ENCODE measurements at regions not wholly inside any gene's neighbourhood (a gene's known extent, or its start where the extent isn't known, plus 50 kb on each side); places are given as distances from the start of the nearest gene placed in this dataset.

DNA sequence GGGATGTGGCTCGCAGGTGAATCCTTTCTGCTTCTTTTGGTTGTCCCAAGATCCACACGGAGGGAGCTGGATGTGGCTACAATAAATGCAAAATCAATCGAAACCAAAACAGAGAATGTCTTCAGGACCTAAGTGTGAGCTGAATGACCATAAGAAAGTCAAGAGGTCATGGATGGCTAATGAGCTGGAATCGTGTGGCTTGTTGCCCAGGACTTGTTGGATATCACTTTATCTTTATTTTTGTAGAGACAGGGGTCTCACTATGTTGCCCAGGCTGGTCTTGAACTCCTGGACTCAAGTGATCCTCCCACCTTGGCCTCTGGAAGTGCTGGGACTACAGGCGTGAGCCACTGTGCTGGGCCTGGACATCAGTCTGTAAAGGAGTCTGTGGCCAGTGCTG, 326.8 kb upstream of the N4BP1 start:
- TF ChIP-seq SP1 (IDR thresholded peaks at IDR 0.05; ENCODE audit: low read depth): no peak
- TF ChIP-seq, protein P1, sequence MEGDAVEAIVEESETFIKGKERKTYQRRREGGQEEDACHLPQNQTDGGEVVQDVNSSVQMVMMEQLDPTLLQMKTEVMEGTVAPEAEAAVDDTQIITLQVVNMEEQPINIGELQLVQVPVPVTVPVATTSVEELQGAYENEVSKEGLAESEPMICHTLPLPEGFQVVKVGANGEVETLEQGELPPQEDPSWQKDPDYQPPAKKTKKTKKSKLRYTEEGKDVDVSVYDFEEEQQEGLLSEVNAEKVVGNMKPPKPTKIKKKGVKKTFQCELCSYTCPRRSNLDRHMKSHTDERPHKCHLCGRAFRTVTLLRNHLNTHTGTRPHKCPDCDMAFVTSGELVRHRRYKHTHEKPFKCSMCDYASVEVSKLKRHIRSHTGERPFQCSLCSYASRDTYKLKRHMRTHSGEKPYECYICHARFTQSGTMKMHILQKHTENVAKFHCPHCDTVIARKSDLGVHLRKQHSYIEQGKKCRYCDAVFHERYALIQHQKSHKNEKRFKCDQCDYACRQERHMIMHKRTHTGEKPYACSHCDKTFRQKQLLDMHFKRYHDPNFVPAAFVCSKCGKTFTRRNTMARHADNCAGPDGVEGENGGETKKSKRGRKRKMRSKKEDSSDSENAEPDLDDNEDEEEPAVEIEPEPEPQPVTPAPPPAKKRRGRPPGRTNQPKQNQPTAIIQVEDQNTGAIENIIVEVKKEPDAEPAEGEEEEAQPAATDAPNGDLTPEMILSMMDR (IDR thresholded peaks at IDR 0.05 in 2 of 3, conservative IDR thresholded peaks at IDR 0.05 in 1 of 3; ENCODE audit: borderline replicate concordance in 1 of 3, insufficient read depth in 1 of 3, low read depth in 2 of 3, low read length in 2 of 3): no peak
- no peak for TF ChIP-seq EZH2 (IDR thresholded peaks at IDR 0.05)
- no peak for TF ChIP-seq POLR2AphosphoS5 (IDR thresholded peaks at IDR 0.05; ENCODE audit: low read depth, low read length)
- no peak for TF ChIP-seq POLR2A (IDR thresholded peaks at IDR 0.05; ENCODE audit: borderline replicate concordance, extremely low read depth, insufficient read depth, insufficient read length)
- no peak for TF ChIP-seq JUND (IDR thresholded peaks at IDR 0.05)
- TF ChIP-seq ZFX (IDR thresholded peaks at IDR 0.05): no peak
- TF ChIP-seq, protein P2, sequence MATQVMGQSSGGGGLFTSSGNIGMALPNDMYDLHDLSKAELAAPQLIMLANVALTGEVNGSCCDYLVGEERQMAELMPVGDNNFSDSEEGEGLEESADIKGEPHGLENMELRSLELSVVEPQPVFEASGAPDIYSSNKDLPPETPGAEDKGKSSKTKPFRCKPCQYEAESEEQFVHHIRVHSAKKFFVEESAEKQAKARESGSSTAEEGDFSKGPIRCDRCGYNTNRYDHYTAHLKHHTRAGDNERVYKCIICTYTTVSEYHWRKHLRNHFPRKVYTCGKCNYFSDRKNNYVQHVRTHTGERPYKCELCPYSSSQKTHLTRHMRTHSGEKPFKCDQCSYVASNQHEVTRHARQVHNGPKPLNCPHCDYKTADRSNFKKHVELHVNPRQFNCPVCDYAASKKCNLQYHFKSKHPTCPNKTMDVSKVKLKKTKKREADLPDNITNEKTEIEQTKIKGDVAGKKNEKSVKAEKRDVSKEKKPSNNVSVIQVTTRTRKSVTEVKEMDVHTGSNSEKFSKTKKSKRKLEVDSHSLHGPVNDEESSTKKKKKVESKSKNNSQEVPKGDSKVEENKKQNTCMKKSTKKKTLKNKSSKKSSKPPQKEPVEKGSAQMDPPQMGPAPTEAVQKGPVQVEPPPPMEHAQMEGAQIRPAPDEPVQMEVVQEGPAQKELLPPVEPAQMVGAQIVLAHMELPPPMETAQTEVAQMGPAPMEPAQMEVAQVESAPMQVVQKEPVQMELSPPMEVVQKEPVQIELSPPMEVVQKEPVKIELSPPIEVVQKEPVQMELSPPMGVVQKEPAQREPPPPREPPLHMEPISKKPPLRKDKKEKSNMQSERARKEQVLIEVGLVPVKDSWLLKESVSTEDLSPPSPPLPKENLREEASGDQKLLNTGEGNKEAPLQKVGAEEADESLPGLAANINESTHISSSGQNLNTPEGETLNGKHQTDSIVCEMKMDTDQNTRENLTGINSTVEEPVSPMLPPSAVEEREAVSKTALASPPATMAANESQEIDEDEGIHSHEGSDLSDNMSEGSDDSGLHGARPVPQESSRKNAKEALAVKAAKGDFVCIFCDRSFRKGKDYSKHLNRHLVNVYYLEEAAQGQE (IDR thresholded peaks at IDR 0.05; ENCODE audit: low read depth): no peak
- TF ChIP-seq CEBPB (IDR thresholded peaks at IDR 0.05; ENCODE audit: low read depth): no peak
- no peak for TF ChIP-seq ZNF274 (IDR thresholded peaks at IDR 0.05; ENCODE audit: low read depth, low read length)
- TF ChIP-seq RAD21 (IDR thresholded peaks at IDR 0.05; ENCODE audit: low read depth): no peak
- TF ChIP-seq, protein P3, sequence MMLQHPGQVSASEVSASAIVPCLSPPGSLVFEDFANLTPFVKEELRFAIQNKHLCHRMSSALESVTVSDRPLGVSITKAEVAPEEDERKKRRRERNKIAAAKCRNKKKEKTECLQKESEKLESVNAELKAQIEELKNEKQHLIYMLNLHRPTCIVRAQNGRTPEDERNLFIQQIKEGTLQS (IDR thresholded peaks at IDR 0.05): no peak
